ENCODE measurements at regions not wholly inside any gene's neighbourhood (a gene's known extent, or its start where the extent isn't known, plus 50 kb on each side); places are given as distances from the start of the nearest gene placed in this dataset.

- DNase-seq = no peak
These were observed 1048.0 kb upstream of the WWC1 start for GRCh38 chr5:167243463-167243862.

GRCh38 chr5:167244583-167244982, 1046.9 kb upstream of the WWC1 start:
- no peak for DNase-seq

- no peak for DNase-seq
These were observed 1045.6 kb upstream of the WWC1 start for GRCh38 chr5:167245868-167246267.

- DNase-seq = no peak
These were observed 1043.6 kb upstream of the WWC1 start for GRCh38 chr5:167247816-167248215.

GRCh38 chr5:167248257-167248656, 1043.2 kb upstream of the WWC1 start:
- DNase-seq = no peak

- DNase-seq = no peak
These were observed 1040.4 kb upstream of the WWC1 start for GRCh38 chr5:167250996-167251395.

- no peak for DNase-seq
These were observed 1037.3 kb upstream of the WWC1 start for GRCh38 chr5:167254132-167254531.

GRCh38 chr5:167255926-167256325, 1035.5 kb upstream of the WWC1 start:
- DNase-seq = no peak

- DNase-seq = no peak
These were observed 1031.6 kb upstream of the WWC1 start for GRCh38 chr5:167259806-167260205.

- no peak for DNase-seq
These were observed 1029.9 kb upstream of the WWC1 start for GRCh38 chr5:167261309-167262100.

- no peak for DNase-seq
These were observed 1028.3 kb upstream of the WWC1 start for GRCh38 chr5:167263185-167263584.

- DNase-seq = no peak
These were observed 1027.1 kb upstream of the WWC1 start for GRCh38 chr5:167264348-167264747.

GRCh38 chr5:167268337-167268736, 1023.1 kb upstream of the WWC1 start:
- no peak for DNase-seq

- DNase-seq = no peak
These were observed 1022.3 kb upstream of the WWC1 start for GRCh38 chr5:167269146-167269545.

GRCh38 chr5:167271081-167271480, 1020.4 kb upstream of the WWC1 start:
- DNase-seq = no peak

- DNase-seq = no peak
These were observed 1019.9 kb upstream of the WWC1 start for GRCh38 chr5:167271511-167271910.

- no peak for DNase-seq
These were observed 1011.3 kb upstream of the WWC1 start for GRCh38 chr5:167280111-167280510.

- DNase-seq = no peak
These were observed 1009.5 kb upstream of the WWC1 start for GRCh38 chr5:167281925-167282324.

- no peak for DNase-seq
These were observed 1007.8 kb upstream of the WWC1 start for GRCh38 chr5:167283691-167284090.

- DNase-seq = no peak
These were observed 1007.1 kb upstream of the WWC1 start for GRCh38 chr5:167284222-167284890.

- DNase-seq = no peak
These were observed 1005.9 kb upstream of the WWC1 start for GRCh38 chr5:167285591-167285990.

GRCh38 chr5:167286891-167287290, 1004.6 kb upstream of the WWC1 start:
- DNase-seq = no peak

GRCh38 chr5:167290478-167290877, 1001.0 kb upstream of the WWC1 start:
- DNase-seq = no peak

- no peak for DNase-seq
These were observed 996.4 kb upstream of the WWC1 start for GRCh38 chr5:167294882-167295680.
